GM12878 (cell line): ENCODE measurements at regions not wholly inside any gene's neighbourhood (a gene's known extent, or its start where the extent isn't known, plus 50 kb on each side); places are given as distances from the start of the nearest gene placed in this dataset.

Experiments used
- BRCA1 ChIP-seq: IDR thresholded peaks from 2 replicates; pipeline ENCODE4 v1.6.1; 2011; ENCODE audit warnings: low read depth, low read length, improper control_type of control experiment
- CBFB ChIP-seq: IDR thresholded peaks from 2 replicates; pipeline ENCODE4 v1.6.1; 2016; ENCODE audit warnings: antibody characterized with exemption, low read depth
- CEBPZ ChIP-seq: fragments of 150-350 bp; IDR thresholded peaks from 2 replicates; pipeline ENCODE4 v1.6.1; 2016; ENCODE audit warnings: low read depth, low read length
- CTCF ChIP-seq, 3 experiments: IDR thresholded peaks in 2 of 3; conservative IDR thresholded peaks in 1 of 3; 2 replicates each; pipeline ENCODE4 v1.5.1; 2011; ENCODE audit warnings: low read depth in 3 of 3, low read length in 3 of 3, mild to moderate bottlenecking in 3 of 3, control low read depth in 2 of 3, moderate library complexity in 2 of 3, inconsistent platforms in 1 of 3, mixed read lengths in 1 of 3; ENCODE audit not compliant: control insufficient read depth in 2 of 3, insufficient read depth in 1 of 3; ENCODE audit errors: extremely low read depth in 1 of 3
- E2F4 ChIP-seq: IDR thresholded peaks from 2 replicates; pipeline ENCODE4 v1.6.1; 2012; ENCODE audit warnings: low read depth, low read length, improper control_type of control experiment
- HDAC2 ChIP-seq: fragments of 200-600 bp; sonication (generic); IDR thresholded peaks from 2 replicates; pipeline ENCODE4 v1.6.1; 2017
- MXI1 ChIP-seq: fragments of 150-350 bp; IDR thresholded peaks from 2 replicates; pipeline ENCODE4 v1.6.1; 2011; ENCODE audit warnings: low read depth, mild to moderate bottlenecking, inconsistent platforms, low read length, improper control_type of control experiment
- NRF1 ChIP-seq: conservative IDR thresholded peaks from 2 replicates; pipeline ENCODE4 v1.6.1; 2011; ENCODE audit warnings: mild to moderate bottlenecking, low read depth, low read length, improper control_type of control experiment
- POLR2A ChIP-seq: IDR thresholded peaks from 2 replicates; pipeline ENCODE4 v1.6.1; 2011; ENCODE audit warnings: low read depth, mild to moderate bottlenecking, low read length
- POLR2AphosphoS5 ChIP-seq: IDR thresholded peaks from 2 replicates; pipeline ENCODE4 v1.6.1; 2011; ENCODE audit warnings: mild to moderate bottlenecking, low read length, inconsistent platforms
- SP1 ChIP-seq: IDR thresholded peaks from one replicate; pipeline ENCODE4 v1.6.1; 2011; ENCODE audit warnings: low read depth, low read length
- STAT3 ChIP-seq: IDR thresholded peaks from 2 replicates; pipeline ENCODE4 v1.6.1; 2011; ENCODE audit warnings: low read depth, low read length, improper control_type of control experiment

GRCh38 chr6:4470698-4471210, 305.4 kb upstream of the CDYL start:
- TF ChIP-seq CBFB (no peak), BRCA1 (no peak), CTCF (IDR thresholded peaks at IDR 0.05 in 2 of 3, conservative IDR thresholded peaks at IDR 0.05 in 1 of 3; ENCODE audit: control insufficient read depth in 2 of 3, extremely low read depth in 1 of 3, insufficient read depth in 1 of 3, low read depth in 3 of 3, low read length in 3 of 3) (no peak), CEBPZ (no peak), E2F4 (no peak), MXI1 (no peak), POLR2A (no peak), POLR2AphosphoS5 (no peak), NRF1 (no peak), STAT3 (no peak), SP1 (no peak), HDAC2 (no peak)
